ENCODE measurements at regions not wholly inside any gene's neighbourhood (a gene's known extent, or its start where the extent isn't known, plus 50 kb on each side); places are given as distances from the start of the nearest gene placed in this dataset.

- ATAC-seq (ENCODE audit: low read depth): no peak
- H3K27me3 Mint-ChIP-seq: peaks cover 2% of the 10 kb centered on the region
- no peak for DNase-seq
- no peaks in the 10 kb centered on the region for H3K4me1 Mint-ChIP-seq
- CTCF ChIA-PET: no interaction called here
- H3K27ac Mint-ChIP-seq: no peak overlapping the region
- intact Hi-C loops (cut with micrococcal nuclease): no loop called here
- H3K36me3 Mint-ChIP-seq (ENCODE audit: low read depth): no peaks in the 10 kb centered on the region
- TF ChIP-seq CTCF (IDR thresholded peaks at IDR 0.05): no peak
- H3K4me3 Mint-ChIP-seq: no peak overlapping the region
- POLR2A ChIA-PET: no interaction called here
- H3K9me3 Mint-ChIP-seq: no peaks in the 10 kb centered on the region
Observed at GRCh38 chr2:71865391-71865965, 282.2 kb downstream of the CYP26B1 start.

- intact Hi-C loops (cut with micrococcal nuclease): no loop called here
- ChIA-PET POLR2A (no interaction called here), CTCF (no interaction called here)
- no peak for TF ChIP-seq CTCF (IDR thresholded peaks at IDR 0.05)
- Mint-ChIP-seq H3K27ac (no peak overlapping the region), H3K9me3 (no peaks in the 10 kb centered on the region), H3K36me3 (ENCODE audit: low read depth) (no peaks in the 10 kb centered on the region), H3K4me3 (no peak overlapping the region), H3K27me3 (peaks cover 2% of the 10 kb centered on the region), H3K4me1 (no peaks in the 10 kb centered on the region)
- DNase-seq (no peak), ATAC-seq (ENCODE audit: low read depth) (no peak)
Observed at GRCh38 chr2:71864085-71864484, 283.6 kb downstream of the CYP26B1 start.

GRCh38 chr2:71863396-71863795, 284.3 kb downstream of the CYP26B1 start:
- ChIA-PET CTCF (no interaction called here), POLR2A (no interaction called here)
- no peak overlapping the region for H3K4me3 Mint-ChIP-seq
- peaks cover 2% of the 10 kb centered on the region for H3K27me3 Mint-ChIP-seq
- no peak overlapping the region for H3K27ac Mint-ChIP-seq
- no peaks in the 10 kb centered on the region for H3K36me3 Mint-ChIP-seq (ENCODE audit: low read depth)
- TF ChIP-seq CTCF (IDR thresholded peaks at IDR 0.05): no peak
- ATAC-seq (ENCODE audit: low read depth): no peak
- intact Hi-C loops (cut with micrococcal nuclease): no loop called here
- H3K4me1 Mint-ChIP-seq: no peaks in the 10 kb centered on the region
- H3K9me3 Mint-ChIP-seq: no peaks in the 10 kb centered on the region
- DNase-seq: no peak

GRCh38 chr2:71862921-71863320, 284.7 kb downstream of the CYP26B1 start:
- intact Hi-C loops (cut with micrococcal nuclease): no loop called here
- Mint-ChIP-seq H3K9me3 (no peaks in the 10 kb centered on the region), H3K27ac (no peak overlapping the region), H3K27me3 (peaks cover 2% of the 10 kb centered on the region), H3K36me3 (ENCODE audit: low read depth) (no peaks in the 10 kb centered on the region), H3K4me1 (no peaks in the 10 kb centered on the region), H3K4me3 (no peak overlapping the region)
- no peak for ATAC-seq (ENCODE audit: low read depth)
- ChIA-PET POLR2A (no interaction called here), CTCF (no interaction called here)
- no peak for DNase-seq
- TF ChIP-seq CTCF (IDR thresholded peaks at IDR 0.05): no peak

GRCh38 chr2:71861186-71862160, 286.2 kb downstream of the CYP26B1 start:
- Mint-ChIP-seq H3K4me1 (no peaks in the 10 kb centered on the region), H3K9me3 (no peaks in the 10 kb centered on the region), H3K27ac (no peak overlapping the region), H3K27me3 (peaks cover 2% of the 10 kb centered on the region), H3K4me3 (no peak overlapping the region), H3K36me3 (ENCODE audit: low read depth) (no peaks in the 10 kb centered on the region)
- ChIA-PET POLR2A (no interaction called here), CTCF (no interaction called here)
- no peak for DNase-seq
- ATAC-seq (ENCODE audit: low read depth): no peak
- TF ChIP-seq CTCF (IDR thresholded peaks at IDR 0.05): no peak
- intact Hi-C loops (cut with micrococcal nuclease): no loop called here

Measured in activated B cell treated with CpG ODN at 0.5 μM for 24 hours (primary cell).